Erythroblast (primary cell): ENCODE measurements at regions not wholly inside any gene's neighbourhood (a gene's known extent, or its start where the extent isn't known, plus 50 kb on each side); places are given as distances from the start of the nearest gene placed in this dataset.

Source experiments
- GATA1 ChIP-seq: IDR thresholded peaks from 2 replicates; pipeline ENCODE4 v1.6.1; 2011; ENCODE audit warnings: low read depth, mild to moderate bottlenecking, control low read depth, low read length, moderate library complexity
- POLR2A ChIP-seq: IDR thresholded peaks from 2 replicates; pipeline ENCODE4 v1.6.1; 2011; ENCODE audit warnings: mild to moderate bottlenecking, low read length

DNA sequence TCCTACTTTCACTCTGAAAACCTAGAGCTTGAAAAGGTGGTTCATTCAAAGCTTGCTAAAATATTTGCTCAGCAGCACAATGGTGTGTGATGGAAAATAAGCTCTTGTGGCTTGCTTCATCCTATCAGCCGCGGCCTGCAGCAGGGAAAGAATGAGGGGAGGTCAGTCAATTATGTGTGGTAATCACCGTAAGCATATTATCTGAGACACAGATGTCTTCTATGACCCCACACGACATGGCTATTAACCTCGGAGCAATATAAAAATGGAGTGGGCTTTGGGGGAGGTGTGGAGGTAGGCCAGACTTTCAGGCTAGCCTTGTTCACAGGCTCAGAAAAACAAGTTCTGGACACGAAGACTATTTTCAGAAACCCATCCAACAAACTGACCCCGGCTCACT lies 98.4 kb upstream of the SIX3 start:
- no peak for TF ChIP-seq POLR2A
- TF ChIP-seq GATA1: no peak
